HG03159 (cell line): ENCODE measurements at regions not wholly inside any gene's neighbourhood (a gene's known extent, or its start where the extent isn't known, plus 50 kb on each side); places are given as distances from the start of the nearest gene placed in this dataset.
"Not testable (repeated sequence)": the region's sequence is repeated elsewhere in the genome, so short reads cannot be mapped to it uniquely, and the experiment has no call there.

Source experiments
- ATAC-seq: cut with Tn5 transposase; IDR thresholded peaks from one replicate; pipeline ENCODE4 v1.9.1; 2021; ENCODE audit warnings: mild to moderate bottlenecking, moderate library complexity; ENCODE audit not compliant: unreplicated experiment

DNA sequence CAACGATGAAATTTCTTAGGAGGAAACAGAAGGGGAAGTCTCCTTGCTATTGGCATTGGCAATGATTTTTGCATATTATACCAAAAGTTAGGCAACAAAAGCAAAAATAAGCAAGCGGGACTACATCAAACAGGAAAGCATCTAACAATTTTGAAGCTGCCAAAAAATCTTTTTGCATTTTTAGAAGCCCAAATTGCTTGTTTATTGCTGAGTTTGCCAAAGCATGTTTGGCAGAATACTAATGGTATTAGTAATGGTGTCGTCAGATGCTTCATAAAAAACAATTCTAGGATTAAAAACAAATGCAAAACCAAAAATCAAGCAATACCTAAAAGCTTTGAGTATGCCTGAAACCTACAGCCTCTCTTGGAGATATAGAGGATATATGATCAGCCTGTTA lies 80.0 kb downstream of the GALR1 start:
- no peak for ATAC-seq

DNA sequence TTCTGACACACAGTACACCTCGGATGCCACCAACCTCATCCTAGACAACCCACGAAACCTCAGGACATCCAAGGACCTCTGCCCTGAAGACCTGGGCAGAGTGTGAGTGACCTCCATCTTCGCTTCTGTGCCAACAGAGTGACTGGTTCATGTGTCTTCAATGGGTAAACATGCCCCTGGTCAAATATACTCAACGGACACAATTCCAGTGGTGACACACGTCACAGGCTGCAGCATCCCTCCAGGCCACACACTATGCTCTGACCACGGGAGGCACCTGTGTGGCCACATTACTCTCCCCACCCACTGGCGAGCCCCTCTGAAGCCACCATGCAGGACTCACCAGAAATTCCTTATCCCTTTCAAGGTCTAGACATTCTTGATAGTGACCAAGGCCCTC lies 85.2 kb downstream of the GALR1 start:
- ATAC-seq: no peak

DNA sequence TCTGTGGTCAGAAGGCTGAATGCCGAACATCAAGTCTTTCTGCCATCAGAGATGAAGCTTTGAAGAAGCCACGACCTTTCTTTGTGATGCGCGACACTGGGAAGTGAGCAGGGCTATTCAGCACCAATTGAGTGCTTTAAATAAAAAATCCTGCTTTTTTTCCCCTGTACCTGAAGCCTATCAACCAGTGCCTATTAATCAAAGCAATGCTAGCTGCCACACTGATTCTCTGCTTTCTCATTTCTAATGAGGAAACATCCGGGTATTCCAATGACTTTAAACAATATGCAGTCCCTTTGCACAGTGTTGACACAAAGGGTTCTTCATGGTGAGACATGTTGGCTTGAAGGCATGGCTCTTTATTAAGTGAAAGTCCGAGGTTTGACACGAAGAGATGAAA lies 88.0 kb downstream of the GALR1 start:
- no peak for ATAC-seq

DNA sequence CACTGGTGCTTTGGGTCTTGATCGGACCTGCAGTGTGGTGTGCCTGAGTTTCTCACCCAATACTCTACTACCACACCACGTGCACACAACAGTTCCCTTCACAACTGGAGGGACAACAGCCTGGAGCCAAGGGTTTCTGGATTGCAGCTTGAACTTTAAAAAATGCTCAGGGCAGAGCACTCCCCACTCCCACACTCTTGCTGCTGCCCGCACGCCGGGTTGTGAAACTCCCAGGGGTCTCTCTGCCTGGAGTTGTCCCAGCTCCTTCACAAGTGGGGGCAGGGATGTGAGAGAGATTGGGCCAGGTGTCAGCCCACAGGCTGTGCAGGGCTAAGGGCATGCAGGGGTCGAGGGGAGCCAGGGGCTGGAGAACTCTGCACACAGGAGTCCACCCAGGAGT lies 89.4 kb downstream of the GALR1 start:
- no peak for ATAC-seq

DNA sequence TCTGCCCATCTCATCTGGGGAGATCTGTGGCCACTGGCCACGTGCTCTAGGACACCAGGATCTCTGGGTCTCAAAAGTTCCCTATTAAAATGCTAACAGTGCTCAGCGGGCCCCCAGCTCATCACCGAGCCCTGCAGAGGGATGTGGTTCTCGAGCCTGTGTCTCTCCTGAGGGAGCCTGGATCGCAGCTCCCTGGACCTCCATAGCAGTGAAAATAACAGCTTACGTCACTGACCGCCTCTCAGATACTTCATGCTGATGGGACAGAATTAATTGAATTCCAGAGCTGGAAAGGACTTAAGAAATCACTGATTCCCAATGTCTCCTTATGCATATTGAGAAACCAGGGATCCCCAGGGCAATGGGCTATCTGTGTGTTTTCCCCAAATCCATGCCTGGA lies 90.0 kb downstream of the GALR1 start:
- ATAC-seq: no peak

DNA sequence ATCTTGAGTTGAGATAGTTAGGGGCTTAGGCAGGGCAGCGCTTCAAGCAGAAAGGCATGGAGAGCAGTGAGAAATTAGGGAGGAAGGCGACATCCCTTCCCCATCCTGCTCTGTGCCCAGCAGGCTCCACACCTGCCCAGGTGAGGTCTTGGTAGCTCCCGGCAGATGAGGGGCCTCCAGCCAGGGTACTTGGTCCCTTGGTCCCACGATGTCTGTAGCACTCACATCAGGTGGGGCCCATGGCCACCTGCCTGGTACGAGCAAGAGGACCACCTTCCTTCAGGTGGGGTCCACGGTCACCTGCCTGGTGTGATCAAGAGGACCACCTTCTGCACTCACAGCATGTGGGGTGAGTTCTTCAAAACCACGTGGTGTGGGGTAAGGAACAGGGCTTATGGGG lies 91.2 kb downstream of the GALR1 start:
- no peak for ATAC-seq

DNA sequence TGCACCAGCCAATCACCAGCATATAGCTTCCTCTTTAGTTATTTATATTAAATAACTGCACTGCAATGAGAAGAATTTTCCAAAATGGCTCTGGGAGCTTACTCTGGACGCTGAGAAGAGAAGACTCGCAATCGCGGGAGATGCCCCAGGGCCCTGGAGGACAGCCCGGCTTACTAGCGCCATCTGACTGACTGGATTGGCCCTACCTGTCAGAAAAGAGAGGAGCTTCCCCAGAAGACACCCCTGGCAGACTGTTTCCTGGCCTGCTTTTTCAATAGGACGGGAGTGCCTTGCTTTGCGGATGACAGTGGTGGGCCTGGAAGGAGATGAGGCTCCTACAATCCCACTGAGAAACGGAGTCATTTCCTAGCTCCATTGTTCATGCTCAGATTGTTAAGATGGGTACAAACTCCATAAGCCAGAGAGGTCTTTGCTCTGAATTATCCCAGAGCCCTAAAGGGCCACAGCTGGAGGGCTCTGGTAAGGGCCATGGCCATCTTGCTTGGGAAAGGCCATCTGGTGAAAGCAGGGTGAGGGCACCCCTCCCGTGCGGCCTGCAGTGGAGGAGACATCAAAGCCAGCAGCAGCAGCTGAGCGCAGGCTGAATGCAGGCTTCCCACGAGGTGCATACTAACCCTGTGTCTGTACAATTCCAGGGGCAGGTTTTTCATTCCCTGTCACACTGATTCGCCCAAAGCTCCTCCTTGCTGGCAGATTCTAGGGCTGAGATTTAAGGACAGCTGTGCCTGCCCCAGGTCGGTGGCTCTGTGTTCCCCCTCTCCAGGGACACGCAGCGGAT lies 92.1 kb downstream of the GALR1 start:
- ATAC-seq: no peak

DNA sequence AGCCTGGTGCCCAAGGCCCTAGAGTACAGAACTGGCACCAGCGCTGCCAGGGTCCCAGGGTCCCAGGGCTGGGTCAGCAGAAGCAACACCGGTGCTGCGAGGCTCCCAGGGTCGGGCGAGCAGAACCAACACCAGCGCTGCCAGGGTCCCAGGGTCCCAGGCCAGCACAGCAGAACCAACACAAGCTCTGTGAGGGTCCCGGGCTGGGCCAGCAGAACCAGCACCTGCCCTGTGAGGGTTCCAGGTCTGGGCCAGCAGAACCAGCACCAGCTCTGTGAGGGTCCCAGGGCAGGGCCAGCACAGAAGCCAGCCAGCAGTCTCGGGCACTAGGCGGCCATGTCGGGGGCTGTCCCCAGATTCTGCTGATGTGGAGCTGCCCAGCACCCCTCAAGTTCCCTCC lies 93.1 kb downstream of the GALR1 start:
- ATAC-seq: no peak

DNA sequence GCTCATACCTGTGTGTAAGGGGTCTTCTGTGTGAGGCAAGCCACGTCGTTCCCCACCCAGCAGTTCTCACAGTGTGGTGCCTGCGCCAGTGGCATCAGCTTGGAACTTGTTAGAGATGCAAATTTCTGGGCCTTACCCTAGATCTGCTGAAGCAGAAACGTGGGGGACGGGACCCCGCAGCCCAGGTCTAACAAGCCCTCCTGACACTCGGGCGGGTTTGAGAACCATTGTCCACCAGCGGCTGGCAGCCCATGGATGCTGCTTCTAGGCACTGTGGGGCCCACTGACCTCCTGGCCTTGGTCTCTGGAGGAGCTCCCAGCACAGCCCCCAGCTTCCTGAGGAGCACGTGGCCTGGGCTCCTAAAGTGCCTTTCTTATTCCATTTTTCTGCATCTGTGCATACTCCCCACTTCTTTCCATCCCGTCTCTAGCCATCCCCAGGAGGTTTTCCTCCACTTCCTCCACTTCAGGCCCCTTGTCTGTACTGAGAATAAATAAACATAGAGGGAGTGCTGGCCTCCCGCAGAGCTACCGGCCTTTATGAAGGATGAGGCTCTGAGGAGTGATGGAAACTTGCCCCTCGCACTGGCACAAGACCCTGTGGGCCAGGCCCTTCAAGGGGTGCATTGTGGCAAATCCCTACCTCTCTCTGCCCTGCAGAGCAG lies 94.3 kb downstream of the GALR1 start:
- no peak for ATAC-seq

DNA sequence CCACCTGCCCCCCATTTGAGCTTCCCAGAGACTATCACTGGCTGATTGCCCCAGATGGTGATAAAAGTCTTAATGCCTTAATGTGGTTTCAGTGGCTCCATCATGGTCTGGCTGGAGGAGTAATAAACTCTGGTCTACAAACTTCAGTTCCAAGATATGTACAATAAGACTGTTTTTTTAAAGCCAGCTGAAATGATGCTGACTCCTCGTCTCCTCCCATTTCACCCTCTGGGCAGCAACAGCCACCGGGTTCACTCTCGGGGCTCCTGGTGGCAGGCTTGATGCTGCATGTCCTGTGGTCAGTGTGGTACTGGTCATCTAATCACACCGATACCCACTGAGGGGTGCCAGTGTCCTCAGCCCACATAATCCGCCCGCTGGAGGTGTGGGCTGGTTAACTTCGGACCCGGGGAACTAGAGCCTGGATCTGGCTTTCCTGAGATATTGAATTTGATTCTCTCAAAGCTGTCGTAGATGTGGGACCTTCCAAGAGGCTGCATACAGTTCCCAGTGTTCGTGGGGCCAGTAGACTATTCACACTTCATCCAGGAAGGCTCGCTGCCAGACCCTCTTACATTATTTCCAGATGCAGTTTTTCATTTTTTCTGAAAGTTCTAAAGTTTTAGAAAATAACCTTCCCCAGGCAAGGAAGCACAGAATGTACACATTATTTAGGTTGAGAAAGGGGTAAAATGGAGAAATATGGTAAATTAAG lies 95.3 kb downstream of the GALR1 start:
- ATAC-seq: no peak

DNA sequence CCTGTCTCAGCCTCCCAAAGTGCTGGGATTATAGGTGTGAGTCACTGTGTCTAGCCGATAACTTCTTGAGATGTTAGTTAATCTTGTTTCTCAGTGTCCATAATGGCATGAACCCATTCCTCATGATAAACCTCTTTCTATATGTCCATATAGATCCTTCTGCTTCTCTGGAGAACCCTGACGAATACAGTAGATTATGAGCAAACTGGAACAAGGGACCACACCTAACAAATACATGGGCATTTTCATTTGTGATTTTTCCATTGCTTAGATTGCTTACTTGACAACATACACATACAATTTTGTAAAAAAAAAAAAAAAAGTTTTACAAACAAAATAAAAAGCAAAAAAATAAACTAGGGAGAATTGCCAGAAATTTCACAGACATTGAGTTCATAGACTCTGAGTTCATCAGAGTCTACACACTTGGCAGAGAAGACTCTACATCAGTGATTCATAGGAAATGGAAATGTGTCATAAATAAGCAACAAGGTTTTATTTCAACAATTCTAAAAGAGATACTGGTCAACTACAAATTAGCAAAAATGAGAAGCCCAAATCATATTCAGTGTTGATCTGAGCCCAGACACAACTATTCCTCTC lies 96.7 kb downstream of the GALR1 start:
- ATAC-seq: no peak

DNA sequence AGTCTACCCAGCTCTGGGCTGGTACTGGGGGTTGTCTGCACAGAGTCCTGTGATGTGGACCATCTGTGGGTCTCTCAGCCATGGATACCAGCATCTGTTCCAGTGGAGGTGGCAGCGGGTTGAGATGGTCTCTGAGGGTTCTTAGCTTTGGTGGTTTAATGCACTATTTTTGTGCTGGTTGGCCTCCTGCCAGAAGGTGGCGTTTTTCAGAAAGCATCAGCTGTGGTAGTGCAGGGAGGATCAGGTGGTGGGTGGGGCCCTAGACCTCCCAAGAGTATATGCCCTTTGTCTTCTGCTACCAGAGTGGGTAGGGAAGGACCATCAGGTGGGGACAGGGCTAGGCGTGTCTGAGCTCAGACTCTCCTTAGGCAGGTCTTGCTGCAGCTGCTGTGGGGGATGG lies 103.7 kb downstream of the GALR1 start:
- not testable (repeated sequence) for ATAC-seq

DNA sequence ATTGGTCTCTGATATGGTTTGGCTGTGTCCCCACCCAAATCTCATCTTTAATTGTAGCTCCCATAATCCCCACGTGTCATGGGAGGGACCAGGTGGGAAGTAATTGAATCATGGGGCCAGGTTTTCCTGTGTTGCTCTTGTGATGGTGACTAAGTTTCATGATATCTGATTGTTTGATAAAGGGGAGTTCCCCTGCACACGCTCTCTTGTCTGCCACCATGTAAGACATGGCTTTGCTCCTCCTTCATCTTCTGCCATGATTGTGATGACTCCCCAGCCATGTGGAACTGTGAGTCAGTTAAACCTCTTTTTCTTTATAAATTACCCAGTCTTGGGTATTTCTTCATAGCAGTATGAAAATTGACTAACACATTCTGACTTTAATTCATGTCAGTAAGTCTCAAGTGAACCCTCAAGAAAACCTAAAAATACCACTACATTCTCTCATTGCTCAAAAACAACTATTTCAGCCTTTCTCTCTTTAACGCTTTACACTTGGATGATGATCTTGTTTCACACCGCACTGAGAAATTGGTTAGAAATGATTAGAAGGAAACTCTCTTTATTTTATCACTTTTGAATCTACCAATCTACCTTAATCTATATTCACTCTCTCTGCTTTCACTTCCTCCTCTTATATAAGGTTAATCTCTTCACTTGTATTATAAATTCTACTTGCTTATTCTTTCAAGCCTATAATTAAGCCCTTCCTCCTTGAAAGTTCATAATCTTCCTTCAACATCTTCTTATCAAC lies 110.1 kb downstream of the GALR1 start:
- ATAC-seq: no peak

DNA sequence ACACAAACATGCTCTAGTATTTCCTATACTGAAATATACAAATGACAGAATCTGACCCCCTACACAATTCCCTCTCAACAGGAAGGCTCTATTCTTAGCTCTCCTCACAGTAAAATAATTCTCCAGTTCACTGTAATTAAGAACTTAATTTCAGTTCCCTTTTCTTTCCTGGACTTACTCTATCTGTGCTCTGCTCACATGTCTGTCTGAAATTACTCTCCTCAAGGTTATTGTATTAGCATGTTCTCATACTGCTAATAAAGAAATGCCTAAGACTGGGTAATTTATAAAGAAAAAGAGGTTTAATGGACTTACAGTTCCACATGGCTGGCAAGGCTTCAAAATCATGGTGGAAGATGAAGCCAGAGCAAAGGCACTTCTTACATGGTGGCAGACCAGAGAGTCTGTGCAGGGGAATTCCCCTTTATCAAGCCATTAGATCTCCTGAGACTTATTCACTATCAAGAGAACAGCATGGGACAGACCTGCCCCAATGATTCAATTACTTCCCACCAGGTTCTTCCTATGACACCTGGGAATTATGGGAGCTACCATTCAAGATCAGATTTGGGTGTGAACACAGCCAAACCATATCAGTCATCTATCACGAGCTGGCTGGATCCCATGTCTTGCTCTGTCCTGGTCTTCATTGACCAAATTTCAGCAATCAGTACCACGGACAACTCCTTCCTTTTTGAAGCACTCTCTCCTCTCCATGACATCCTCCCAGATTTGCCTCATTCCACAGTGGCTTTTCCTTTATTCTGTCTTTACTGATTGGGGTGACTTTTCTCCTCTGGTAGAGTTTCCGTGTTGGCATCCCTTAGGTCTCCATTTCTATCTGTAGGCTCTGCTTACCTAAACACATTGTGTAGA lies 110.9 kb downstream of the GALR1 start:
- no peak for ATAC-seq

DNA sequence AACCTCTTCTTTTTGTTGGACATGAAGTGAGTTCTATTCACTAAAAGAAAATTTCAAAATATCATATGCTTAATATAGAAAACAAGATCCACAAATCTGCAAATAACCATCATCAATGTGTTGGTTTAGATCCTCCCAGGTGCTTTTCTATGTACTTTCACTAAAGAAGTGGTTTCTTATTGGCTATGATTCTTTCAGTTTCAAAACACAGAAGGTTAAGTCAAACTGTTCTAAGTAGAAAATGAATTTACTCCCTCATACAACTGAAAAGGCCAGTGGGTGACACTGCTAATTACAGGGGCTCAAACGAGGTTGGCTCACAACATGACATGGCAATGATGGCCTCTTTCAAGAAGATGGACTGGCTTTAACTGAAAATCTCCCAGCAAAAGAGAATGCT lies 111.7 kb downstream of the GALR1 start:
- ATAC-seq: no peak

DNA sequence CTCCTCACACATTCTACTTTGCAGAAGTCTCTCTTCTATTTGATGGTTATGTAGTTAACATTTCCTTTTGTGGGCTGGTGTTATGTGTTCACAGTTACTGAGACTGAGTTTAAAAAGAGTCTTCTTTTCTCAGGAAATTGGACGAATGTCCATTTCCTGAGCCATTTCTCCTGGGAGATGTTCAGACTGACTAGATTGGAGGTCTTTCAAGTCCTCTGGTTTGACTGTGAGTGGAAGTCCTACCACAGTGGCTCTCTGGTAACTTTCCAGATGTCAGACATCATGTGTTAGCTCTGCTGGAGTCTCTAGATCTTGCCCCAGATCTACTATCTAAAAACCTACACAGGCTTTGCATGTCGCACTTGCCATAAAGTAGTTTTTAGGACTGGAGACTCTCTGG lies 116.0 kb downstream of the GALR1 start:
- no peak for ATAC-seq

DNA sequence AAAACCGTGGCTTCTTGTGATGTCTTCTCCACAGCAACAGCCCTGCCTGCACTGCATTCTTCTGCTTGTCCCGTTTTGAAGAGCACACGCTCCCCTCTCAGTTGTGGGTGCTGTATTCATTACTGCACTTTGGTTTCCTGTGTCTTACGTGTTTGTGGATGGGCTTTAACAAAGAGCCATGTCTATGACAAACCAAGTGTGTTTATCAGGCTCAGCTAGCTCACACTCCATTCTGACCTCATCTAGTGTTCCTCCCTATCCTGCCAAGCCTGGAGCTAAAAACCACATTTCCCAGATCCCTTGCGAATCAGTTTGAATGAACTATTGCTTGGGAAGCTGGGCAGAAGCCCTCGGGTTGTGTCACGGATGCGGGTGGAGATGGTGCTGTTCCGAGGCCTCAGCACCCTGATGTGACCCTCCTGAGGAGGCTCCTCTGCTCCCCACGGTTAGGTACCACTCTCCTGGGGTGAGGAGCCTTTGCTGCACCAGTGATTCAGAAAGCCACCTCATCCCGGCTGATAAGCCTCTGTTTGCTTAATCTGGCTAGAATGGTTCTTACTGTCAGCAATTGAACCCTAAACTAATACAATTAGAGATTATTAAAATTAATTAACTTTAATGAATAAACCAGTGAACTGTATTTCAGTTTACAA lies 116.5 kb downstream of the GALR1 start:
- ATAC-seq: no peak

DNA sequence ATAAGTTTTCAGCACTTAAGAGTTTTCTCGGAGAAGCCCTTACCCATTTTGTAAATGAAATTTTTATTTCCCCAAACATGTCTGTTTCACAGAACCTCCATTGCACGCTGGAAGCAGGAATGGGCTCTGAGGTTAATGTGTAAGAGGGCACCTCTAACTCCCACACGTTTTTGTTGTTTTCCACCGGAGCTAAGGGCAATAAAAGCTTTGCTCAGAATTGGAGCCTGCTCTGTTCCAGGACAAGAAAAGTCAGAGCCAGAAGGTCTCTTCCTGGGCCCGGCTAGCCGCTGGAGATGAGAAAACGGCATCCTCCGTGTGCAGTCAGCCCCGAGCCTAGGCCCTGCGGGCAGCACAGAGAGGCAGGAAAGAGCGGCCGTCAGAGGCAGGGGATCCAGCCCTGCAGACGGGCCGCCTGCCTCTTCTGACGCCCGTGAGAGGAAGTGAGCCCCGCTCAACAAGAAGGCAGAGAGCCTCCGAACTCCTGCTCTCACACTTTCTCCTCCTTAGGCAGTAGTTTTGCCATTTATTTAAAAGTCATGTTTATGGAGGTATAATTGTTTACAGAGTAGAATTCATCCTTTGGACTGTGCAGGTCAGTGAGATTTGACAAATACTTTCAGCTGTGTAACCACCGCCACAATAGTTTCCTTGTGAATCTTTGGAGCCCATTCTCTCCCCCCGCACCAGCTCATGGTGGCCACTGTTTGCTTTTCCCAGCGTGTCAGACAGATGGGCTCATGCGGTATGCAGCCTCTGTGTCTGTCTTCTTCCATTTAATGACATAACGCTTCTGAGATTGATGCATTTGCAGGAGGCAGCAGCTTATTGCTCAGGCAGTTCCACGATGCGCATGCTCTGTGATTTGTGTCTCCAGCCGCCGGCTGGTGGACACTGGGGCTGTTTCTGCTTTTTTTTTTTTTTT lies 117.3 kb downstream of the GALR1 start:
- ATAC-seq: no peak
